ENCODE measurements at regions not wholly inside any gene's neighbourhood (a gene's known extent, or its start where the extent isn't known, plus 50 kb on each side); places are given as distances from the start of the nearest gene placed in this dataset.

GRCh38 chr15:98070137-98070536, 109.6 kb downstream of the ARRDC4 start:
- no peak overlapping the region for H3K27ac ChIP-seq
- TF ChIP-seq ZFX (IDR thresholded peaks at IDR 0.05): no peak
- TF ChIP-seq, protein P1, sequence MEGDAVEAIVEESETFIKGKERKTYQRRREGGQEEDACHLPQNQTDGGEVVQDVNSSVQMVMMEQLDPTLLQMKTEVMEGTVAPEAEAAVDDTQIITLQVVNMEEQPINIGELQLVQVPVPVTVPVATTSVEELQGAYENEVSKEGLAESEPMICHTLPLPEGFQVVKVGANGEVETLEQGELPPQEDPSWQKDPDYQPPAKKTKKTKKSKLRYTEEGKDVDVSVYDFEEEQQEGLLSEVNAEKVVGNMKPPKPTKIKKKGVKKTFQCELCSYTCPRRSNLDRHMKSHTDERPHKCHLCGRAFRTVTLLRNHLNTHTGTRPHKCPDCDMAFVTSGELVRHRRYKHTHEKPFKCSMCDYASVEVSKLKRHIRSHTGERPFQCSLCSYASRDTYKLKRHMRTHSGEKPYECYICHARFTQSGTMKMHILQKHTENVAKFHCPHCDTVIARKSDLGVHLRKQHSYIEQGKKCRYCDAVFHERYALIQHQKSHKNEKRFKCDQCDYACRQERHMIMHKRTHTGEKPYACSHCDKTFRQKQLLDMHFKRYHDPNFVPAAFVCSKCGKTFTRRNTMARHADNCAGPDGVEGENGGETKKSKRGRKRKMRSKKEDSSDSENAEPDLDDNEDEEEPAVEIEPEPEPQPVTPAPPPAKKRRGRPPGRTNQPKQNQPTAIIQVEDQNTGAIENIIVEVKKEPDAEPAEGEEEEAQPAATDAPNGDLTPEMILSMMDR (conservative IDR thresholded peaks at IDR 0.05): no peak

GRCh38 chr15:98071786-98072185, 111.3 kb downstream of the ARRDC4 start:
- H3K27ac ChIP-seq: no peak overlapping the region

GRCh38 chr15:98075441-98075840, 114.9 kb downstream of the ARRDC4 start:
- no peak for TF ChIP-seq ZFX (IDR thresholded peaks at IDR 0.05)
- TF ChIP-seq, protein P1 (conservative IDR thresholded peaks at IDR 0.05): no peak
- H3K27ac ChIP-seq: no peak overlapping the region

More at GRCh38 chr15:98071786-98072185, 111.3 kb downstream of the ARRDC4 start:
- TF ChIP-seq ZFX (IDR thresholded peaks at IDR 0.05): no peak
- TF ChIP-seq, protein P1 (conservative IDR thresholded peaks at IDR 0.05): no peak

- TF ChIP-seq ZFX (IDR thresholded peaks at IDR 0.05): no peak
- TF ChIP-seq, protein P1 (conservative IDR thresholded peaks at IDR 0.05): no peak
- no peak overlapping the region for H3K27ac ChIP-seq
Measured at GRCh38 chr15:98076021-98076816, 115.7 kb downstream of the ARRDC4 start.

- H3K27ac ChIP-seq: no peak overlapping the region
- TF ChIP-seq, protein P1 (conservative IDR thresholded peaks at IDR 0.05): no peak
- no peak for TF ChIP-seq ZFX (IDR thresholded peaks at IDR 0.05)
Measured at GRCh38 chr15:98077186-98077585, 116.7 kb downstream of the ARRDC4 start.

DNA sequence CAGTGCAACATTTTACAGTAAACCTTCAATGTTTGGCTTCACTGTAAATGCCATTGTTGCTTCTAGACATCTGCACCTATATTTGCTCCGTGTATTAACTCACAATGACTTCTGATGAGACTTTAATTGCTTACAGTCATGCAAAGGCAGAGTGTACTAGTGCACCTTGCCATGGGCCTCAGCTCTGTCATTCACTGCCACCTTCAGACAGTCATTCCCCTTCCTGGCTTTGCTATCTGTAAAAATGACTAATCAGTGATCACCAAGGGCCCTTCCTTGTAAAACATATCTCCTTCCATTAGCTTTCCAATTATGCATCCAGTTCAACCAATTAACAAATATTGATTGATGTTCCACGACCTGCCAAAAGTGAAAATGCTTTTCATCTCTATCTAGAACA, 120.3 kb downstream of the ARRDC4 start:
- H3K27ac ChIP-seq: no peak overlapping the region
- no peak for TF ChIP-seq ZFX (IDR thresholded peaks at IDR 0.05)
- TF ChIP-seq, protein P1 (conservative IDR thresholded peaks at IDR 0.05): no peak

DNA sequence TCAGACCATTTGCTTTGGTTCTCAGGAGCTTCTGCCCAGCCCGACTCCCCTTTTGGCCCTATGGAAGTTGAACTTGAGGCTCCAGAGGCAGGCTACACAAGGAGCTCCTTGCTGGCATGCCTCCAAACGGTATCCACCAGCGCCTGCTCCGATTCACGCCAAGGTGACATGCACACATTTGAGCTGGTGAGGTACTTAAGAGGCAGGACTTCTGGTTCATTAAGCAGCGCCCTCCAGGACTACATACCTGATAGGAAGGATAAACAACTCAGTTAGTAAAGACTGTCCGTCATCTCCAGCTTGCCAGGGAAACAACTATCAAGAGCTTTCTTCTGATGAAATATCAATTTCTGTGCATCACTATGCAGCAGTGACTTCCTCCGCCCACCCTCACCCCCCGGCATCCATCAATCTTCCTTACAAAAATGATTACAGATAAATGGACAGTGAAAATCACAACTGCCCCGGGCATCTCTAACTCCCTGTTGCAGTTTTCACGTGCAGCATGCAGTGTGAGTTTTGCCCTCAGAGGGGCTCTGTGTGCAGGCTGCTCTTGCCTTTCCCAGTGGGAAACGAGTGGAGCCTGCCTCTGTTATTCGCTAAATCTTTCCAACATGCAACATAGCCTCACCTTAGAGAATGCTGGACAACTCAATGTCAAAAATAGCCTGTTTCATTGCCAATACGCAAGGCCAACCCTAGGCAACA, 122.9 kb downstream of the ARRDC4 start:
- TF ChIP-seq, protein P1 (conservative IDR thresholded peaks at IDR 0.05): no peak
- TF ChIP-seq ZFX (IDR thresholded peaks at IDR 0.05): no peak
- H3K27ac ChIP-seq: no peak overlapping the region
